Activated T-cell treated with anti-CD3 and anti-CD28 coated beads, Interleukin-2, amount 50 U/mL, for 72 hours (primary cell): ENCODE measurements at regions not wholly inside any gene's neighbourhood (a gene's known extent, or its start where the extent isn't known, plus 50 kb on each side); places are given as distances from the start of the nearest gene placed in this dataset.
"Not testable (repeated sequence)": the region's sequence is repeated elsewhere in the genome, so short reads cannot be mapped to it uniquely, and the experiment has no call there.

Experiments
- ATAC-seq, 2 donors: fragments of 150-1000 bp; cut with Tn5 transposase; replicated peaks in 1 of 2; 2 replicates each; pipeline ENCODE4 v1.10.0; 2021; ENCODE audit warnings: moderate library complexity in 2 of 2, mild to moderate bottlenecking in 1 of 2
- DNase-seq, 2 donors: peaks; one replicate each; pipeline ENCODE4 v3.0.0; 2021 to 2022; ENCODE audit warnings: mixed read lengths in 1 of 2
- H3K27ac Mint-ChIP-seq: one replicate; pipeline ENCODE4 v1.8.0; 2022; ENCODE audit warnings: mild to moderate bottlenecking, moderate library complexity, mixed read lengths
- H3K27me3 Mint-ChIP-seq: one replicate; pipeline ENCODE4 v1.8.0; 2022; ENCODE audit warnings: low read depth, mixed read lengths
- H3K36me3 Mint-ChIP-seq, 2 donors: one replicate each; pipeline ENCODE4 v1.8.0; 2022; ENCODE audit warnings: mixed read lengths in 2 of 2, mild to moderate bottlenecking in 1 of 2; ENCODE audit not compliant: insufficient read depth in 2 of 2
- H3K4me1 Mint-ChIP-seq: one replicate; pipeline ENCODE4 v1.8.0; 2022; ENCODE audit warnings: low read depth, mixed read lengths
- H3K4me3 Mint-ChIP-seq, 2 donors: one replicate each; pipeline ENCODE4 v1.8.0; 2022; ENCODE audit warnings: mild to moderate bottlenecking in 2 of 2, mixed read lengths in 2 of 2, moderate library complexity in 2 of 2
- H3K9me3 Mint-ChIP-seq, 2 donors: one replicate each; pipeline ENCODE4 v1.8.0; 2022; ENCODE audit warnings: mixed read lengths in 2 of 2

DNA sequence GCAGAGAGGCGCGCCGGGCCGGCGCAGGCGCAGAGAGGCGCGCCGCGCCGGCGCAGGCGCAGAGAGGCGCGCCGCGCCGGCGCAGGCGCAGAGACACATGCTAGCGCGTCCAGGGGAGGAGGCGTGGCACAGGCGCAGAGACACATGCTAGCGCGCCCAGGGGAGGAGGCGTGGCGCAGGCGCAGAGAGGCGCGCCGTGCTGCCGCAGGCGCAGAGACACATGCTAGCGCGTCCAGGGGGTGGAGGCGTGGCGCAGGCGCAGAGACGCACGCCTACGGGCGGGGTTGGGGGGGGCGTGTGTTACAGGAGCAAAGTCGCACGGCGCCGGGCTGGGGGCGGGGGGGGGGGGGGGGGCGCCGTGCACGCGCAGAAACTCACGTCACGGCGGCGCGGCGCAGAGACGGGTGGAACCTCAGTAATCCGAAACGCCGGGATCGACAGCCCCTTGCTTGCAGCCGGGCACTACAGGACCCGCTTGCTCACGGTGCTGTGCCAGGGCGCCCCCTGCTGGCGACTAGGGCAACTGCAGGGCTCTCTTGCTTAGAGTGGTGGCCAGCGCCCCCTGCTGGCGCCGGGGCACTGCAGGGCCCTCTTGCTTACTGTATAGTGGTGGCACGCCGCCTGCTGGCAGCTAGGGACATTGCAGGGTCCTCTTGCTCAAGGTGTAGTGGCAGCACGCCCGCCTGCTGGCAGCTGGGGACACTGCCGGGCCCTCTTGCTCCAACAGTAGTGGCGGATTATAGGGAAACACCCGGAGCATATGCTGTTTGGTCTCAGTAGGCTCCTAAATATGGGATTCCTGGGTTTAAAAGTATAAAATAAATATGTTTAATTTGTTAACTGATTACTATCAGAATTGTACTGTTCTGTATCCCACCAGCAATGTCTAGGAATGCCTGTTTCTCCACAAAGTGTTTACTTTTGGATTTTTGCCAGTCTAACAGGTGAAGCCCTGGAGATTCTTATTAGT, 269.9 kb downstream of the OR4F29 start:
- H3K4me1 Mint-ChIP-seq, ATAC-seq, H3K36me3 Mint-ChIP-seq: not testable (repeated sequence)

DNA sequence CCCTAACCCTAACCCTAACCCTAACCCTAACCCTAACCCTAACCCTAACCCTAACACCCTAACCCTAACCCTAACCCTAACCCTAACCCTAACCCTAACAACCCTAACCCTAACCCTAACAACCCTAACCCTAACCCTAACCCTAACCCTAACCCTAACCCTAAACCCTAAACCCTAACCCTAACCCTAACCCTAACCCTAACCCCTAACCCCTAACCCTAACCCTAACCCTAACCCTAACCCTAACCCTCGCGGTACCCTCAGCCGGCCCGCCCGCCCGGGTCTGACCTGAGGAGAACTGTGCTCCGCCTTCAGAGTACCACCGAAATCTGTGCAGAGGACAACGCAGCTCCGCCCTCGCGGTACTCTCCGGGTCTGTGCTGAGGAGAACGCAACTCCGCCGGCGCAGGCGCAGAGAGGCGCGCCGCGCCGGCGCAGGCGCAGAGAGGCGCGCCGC, 270.7 kb downstream of the OR4F29 start:
- not testable (repeated sequence) for DNase-seq

More for the DNA sequence above, 269.9 kb downstream of the OR4F29 start:
- not testable (repeated sequence) for H3K27ac Mint-ChIP-seq, H3K9me3 Mint-ChIP-seq, H3K4me3 Mint-ChIP-seq, H3K27me3 Mint-ChIP-seq
- DNase-seq: peak; percentile 29 to 52

GRCh38 chr1:138842-139241, 312.6 kb downstream of the OR4F29 start:
- DNase-seq, H3K4me3 Mint-ChIP-seq, H3K9me3 Mint-ChIP-seq, H3K4me1 Mint-ChIP-seq, ATAC-seq, H3K36me3 Mint-ChIP-seq, H3K27ac Mint-ChIP-seq, H3K27me3 Mint-ChIP-seq: not testable (repeated sequence)

More for the DNA sequence above, 270.7 kb downstream of the OR4F29 start:
- not testable (repeated sequence) for H3K27ac Mint-ChIP-seq, H3K4me1 Mint-ChIP-seq, ATAC-seq, H3K27me3 Mint-ChIP-seq, H3K36me3 Mint-ChIP-seq, H3K9me3 Mint-ChIP-seq, H3K4me3 Mint-ChIP-seq

- not testable (repeated sequence) for DNase-seq, H3K4me3 Mint-ChIP-seq, H3K4me1 Mint-ChIP-seq, H3K27me3 Mint-ChIP-seq, ATAC-seq, H3K27ac Mint-ChIP-seq, H3K9me3 Mint-ChIP-seq, H3K36me3 Mint-ChIP-seq
Observed at GRCh38 chr1:137664-138063, 313.8 kb downstream of the OR4F29 start.

DNA sequence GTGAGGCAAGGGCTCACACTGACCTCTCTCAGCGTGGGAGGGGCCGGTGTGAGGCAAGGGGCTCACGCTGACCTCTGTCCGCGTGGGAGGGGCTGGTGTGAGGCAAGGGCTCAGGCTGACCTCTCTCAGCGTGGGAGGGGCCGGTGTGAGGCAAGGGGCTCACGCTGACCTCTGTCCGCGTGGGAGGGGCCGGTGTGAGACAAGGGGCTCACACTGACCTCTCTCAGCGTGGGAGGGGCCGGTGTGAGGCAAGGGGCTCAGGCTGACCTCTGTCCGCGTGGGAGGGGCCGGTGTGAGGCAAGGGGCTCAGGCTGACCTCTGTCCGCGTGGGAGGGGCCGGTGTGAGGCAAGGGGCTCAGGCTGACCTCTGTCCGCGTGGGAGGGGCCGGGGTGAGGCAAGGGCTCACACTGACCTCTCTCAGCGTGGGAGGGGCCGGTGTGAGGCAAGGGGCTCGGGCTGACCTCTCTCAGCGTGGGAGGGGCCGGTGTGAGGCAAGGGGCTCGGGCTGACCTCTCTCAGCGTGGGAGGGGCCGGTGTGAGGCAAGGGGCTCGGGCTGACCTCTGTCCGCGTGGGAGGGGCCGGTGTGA, 315.0 kb downstream of the OR4F29 start:
- not testable (repeated sequence) for H3K9me3 Mint-ChIP-seq, H3K4me1 Mint-ChIP-seq, H3K27me3 Mint-ChIP-seq, H3K36me3 Mint-ChIP-seq, ATAC-seq, DNase-seq, H3K4me3 Mint-ChIP-seq, H3K27ac Mint-ChIP-seq

GRCh38 chr1:134936-135335, 316.5 kb downstream of the OR4F29 start:
- H3K27me3 Mint-ChIP-seq, DNase-seq, ATAC-seq, H3K36me3 Mint-ChIP-seq, H3K4me3 Mint-ChIP-seq, H3K27ac Mint-ChIP-seq, H3K9me3 Mint-ChIP-seq, H3K4me1 Mint-ChIP-seq: not testable (repeated sequence)

GRCh38 chr1:118440-118839, 333.0 kb downstream of the OR4F29 start:
- not testable (repeated sequence) for H3K9me3 Mint-ChIP-seq, H3K4me1 Mint-ChIP-seq, H3K4me3 Mint-ChIP-seq, H3K27me3 Mint-ChIP-seq, DNase-seq, H3K27ac Mint-ChIP-seq, ATAC-seq, H3K36me3 Mint-ChIP-seq

GRCh38 chr1:115534-115933, 335.9 kb downstream of the OR4F29 start:
- H3K27me3 Mint-ChIP-seq, H3K36me3 Mint-ChIP-seq, H3K9me3 Mint-ChIP-seq, DNase-seq, H3K4me1 Mint-ChIP-seq, H3K27ac Mint-ChIP-seq, ATAC-seq, H3K4me3 Mint-ChIP-seq: not testable (repeated sequence)

GRCh38 chr1:104776-105175, 346.7 kb downstream of the OR4F29 start:
- not testable (repeated sequence) for DNase-seq, H3K4me1 Mint-ChIP-seq, H3K27ac Mint-ChIP-seq, H3K27me3 Mint-ChIP-seq, H3K36me3 Mint-ChIP-seq, H3K9me3 Mint-ChIP-seq, ATAC-seq, H3K4me3 Mint-ChIP-seq

DNA sequence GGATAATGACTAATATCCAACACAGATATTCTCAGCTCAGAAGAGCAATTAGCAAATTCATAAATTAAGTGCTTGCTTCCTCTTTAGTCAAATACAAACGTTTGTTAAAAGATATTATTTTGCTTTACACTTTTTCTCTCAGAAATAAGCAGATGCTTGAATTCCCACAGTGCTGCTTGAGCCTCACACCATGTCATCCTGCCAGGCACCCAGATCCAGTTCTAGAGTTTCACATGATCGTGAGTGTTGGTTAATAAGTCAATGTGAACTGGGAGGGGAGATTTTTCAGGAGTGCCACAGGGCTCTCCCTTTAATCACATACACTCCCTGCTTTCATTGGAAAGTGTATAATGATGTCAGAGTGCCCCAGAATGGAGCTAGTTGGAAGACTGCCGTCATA, 352.0 kb downstream of the OR4F29 start:
- H3K36me3 Mint-ChIP-seq, H3K27me3 Mint-ChIP-seq, DNase-seq, ATAC-seq, H3K27ac Mint-ChIP-seq, H3K4me1 Mint-ChIP-seq, H3K9me3 Mint-ChIP-seq, H3K4me3 Mint-ChIP-seq: not testable (repeated sequence)

DNA sequence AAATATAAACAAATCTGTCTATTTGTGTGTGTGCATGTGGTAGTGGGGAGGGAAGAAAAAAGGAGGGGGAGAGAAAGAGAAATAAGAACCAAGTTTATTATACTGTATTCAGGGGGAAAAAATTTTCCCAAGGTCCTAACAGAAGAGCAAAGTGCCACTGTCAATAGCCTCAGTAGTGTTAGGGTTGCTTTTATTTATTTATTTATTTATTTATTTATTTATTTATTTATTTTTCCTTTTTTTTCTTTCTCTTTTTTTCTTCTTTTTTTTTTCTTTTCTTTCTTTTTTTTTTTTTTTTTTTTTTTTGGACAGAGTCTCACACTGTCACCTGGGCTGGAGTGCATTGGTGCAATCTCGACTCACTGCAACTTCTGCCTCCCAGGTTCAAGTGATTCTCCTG, 352.7 kb downstream of the OR4F29 start:
- H3K36me3 Mint-ChIP-seq, ATAC-seq, DNase-seq, H3K9me3 Mint-ChIP-seq, H3K27ac Mint-ChIP-seq, H3K4me1 Mint-ChIP-seq, H3K4me3 Mint-ChIP-seq, H3K27me3 Mint-ChIP-seq: not testable (repeated sequence)

DNA sequence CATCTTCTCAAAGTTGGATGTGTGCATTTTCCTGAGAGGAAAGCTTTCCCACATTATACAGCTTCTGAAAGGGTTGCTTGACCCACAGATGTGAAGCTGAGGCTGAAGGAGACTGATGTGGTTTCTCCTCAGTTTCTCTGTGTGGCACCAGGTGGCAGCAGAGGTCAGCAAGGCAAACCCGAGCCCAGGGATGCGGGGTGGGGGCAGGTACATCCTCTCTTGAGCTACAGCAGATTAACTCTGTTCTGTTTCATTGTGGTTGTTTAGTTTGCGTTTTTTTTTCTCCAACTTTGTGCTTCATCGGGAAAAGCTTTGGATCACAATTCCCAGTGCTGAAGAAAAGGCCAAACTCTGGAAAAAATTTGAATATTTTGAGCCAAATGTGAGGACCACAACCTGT, 360.2 kb downstream of the OR4F29 start:
- not testable (repeated sequence) for H3K27ac Mint-ChIP-seq, H3K9me3 Mint-ChIP-seq, H3K4me1 Mint-ChIP-seq, H3K27me3 Mint-ChIP-seq, ATAC-seq, H3K4me3 Mint-ChIP-seq, DNase-seq, H3K36me3 Mint-ChIP-seq

GRCh38 chr1:88110-88509, 363.4 kb downstream of the OR4F29 start:
- not testable (repeated sequence) for H3K4me3 Mint-ChIP-seq, H3K4me1 Mint-ChIP-seq, ATAC-seq, DNase-seq, H3K27me3 Mint-ChIP-seq, H3K27ac Mint-ChIP-seq, H3K36me3 Mint-ChIP-seq, H3K9me3 Mint-ChIP-seq
